Keratinocyte (primary cell): ENCODE measurements at regions not wholly inside any gene's neighbourhood (a gene's known extent, or its start where the extent isn't known, plus 50 kb on each side); places are given as distances from the start of the nearest gene placed in this dataset.

ENCODE experiments used
- DNase-seq: peaks from one replicate; pipeline ENCODE4 v3.0.0-alpha.2; 2011; ENCODE audit warnings: low read depth, missing footprints, low spot score
- FAIRE-seq: peaks from 2 replicates; lab custom pipeline; 2011; peaks lifted over from hg19 to GRCh38; lab: Jason Lieb, UNC
- H2AFZ ChIP-seq: 2 replicates; pipeline ENCODE4 v1.6.0; 2012; ENCODE audit warnings: low read length, control low read depth, inconsistent platforms; ENCODE audit not compliant: control insufficient read depth
- H3K27ac ChIP-seq: 2 replicates; pipeline ENCODE4 v1.5.1; 2011; ENCODE audit warnings: low read length; ENCODE audit not compliant: control insufficient read depth, insufficient read depth
- H3K27me3 ChIP-seq: 3 replicates; pipeline ENCODE4 v1.6.0; 2011; ENCODE audit warnings: low read length; ENCODE audit not compliant: control insufficient read depth, insufficient read depth; ENCODE audit errors: extremely low read depth
- H3K36me3 ChIP-seq, 2 experiments: 2 replicates in 1 of 2; 3 replicates in 1 of 2; pipeline ENCODE4 v1.5.1; 2011; ENCODE audit warnings: low read length in 2 of 2, mild to moderate bottlenecking in 1 of 2; ENCODE audit not compliant: control insufficient read depth in 2 of 2, insufficient read depth in 2 of 2; ENCODE audit errors: extremely low read depth in 1 of 2
- H3K4me1 ChIP-seq: 3 replicates; pipeline ENCODE4 v1.5.1; 2011; ENCODE audit warnings: low read length; ENCODE audit not compliant: control insufficient read depth, insufficient read depth; ENCODE audit errors: extremely low read depth
- H3K4me2 ChIP-seq: 3 replicates; pipeline ENCODE4 v1.6.0; 2011; ENCODE audit warnings: low read depth, low read length; ENCODE audit not compliant: control insufficient read depth, insufficient read depth; ENCODE audit errors: extremely low read depth
- H3K4me3 ChIP-seq, 3 experiments: fragments of 200-600 bp in 1 of 3; sonication (generic) in 1 of 3; 2 replicates in 2 of 3; 3 replicates in 1 of 3; pipeline ENCODE4 v1.5.1; 2011 to 2016; ENCODE audit warnings: low read length in 3 of 3, mild to moderate bottlenecking in 3 of 3, control low read depth in 2 of 3, inconsistent platforms in 1 of 3, low read depth in 1 of 3, mixed read lengths in 1 of 3, mixed run types in 1 of 3, moderate library complexity in 1 of 3; ENCODE audit not compliant: control insufficient read depth in 2 of 3, insufficient read depth in 2 of 3; ENCODE audit errors: extremely low read depth in 1 of 3
- H3K79me2 ChIP-seq: 2 replicates; pipeline ENCODE4 v1.6.0; 2012; ENCODE audit warnings: low read length; ENCODE audit not compliant: control insufficient read depth, insufficient read depth
- H3K9ac ChIP-seq: 3 replicates; pipeline ENCODE4 v1.6.0; 2011; ENCODE audit warnings: low read length; ENCODE audit not compliant: control insufficient read depth, insufficient read depth; ENCODE audit errors: extremely low read depth
- H3K9me1 ChIP-seq: 3 replicates; pipeline ENCODE4 v1.6.0; 2011; ENCODE audit warnings: low read length; ENCODE audit not compliant: control insufficient read depth, insufficient read depth; ENCODE audit errors: extremely low read depth
- H3K9me3 ChIP-seq: 2 replicates; pipeline ENCODE4 v1.5.1; 2012; ENCODE audit warnings: low read depth, low read length; ENCODE audit not compliant: control insufficient read depth
- H4K20me1 ChIP-seq: 3 replicates; pipeline ENCODE4 v1.6.0; 2011; ENCODE audit warnings: low read length; ENCODE audit not compliant: control insufficient read depth, insufficient read depth; ENCODE audit errors: extremely low read depth
- CTCF ChIP-seq, 3 experiments: IDR thresholded peaks in 1 of 3; conservative IDR thresholded peaks in 1 of 3; optimal IDR thresholded peaks in 1 of 3; 2 replicates in 2 of 3; 3 replicates in 1 of 3; pipeline versions ENCODE3 to v1.5.1; 2011; ENCODE audit warnings: low read length in 3 of 3, mild to moderate bottlenecking in 3 of 3, moderate library complexity in 2 of 3, control low read depth in 1 of 3, inconsistent platforms in 1 of 3; ENCODE audit not compliant: insufficient read depth in 2 of 3; ENCODE audit errors: extremely low read depth in 1 of 3
- EZH2 ChIP-seq: IDR thresholded peaks from one replicate; pipeline ENCODE4 v1.6.1; 2012; ENCODE audit warnings: inconsistent platforms, mild to moderate bottlenecking, low read length, moderate library complexity
- dilution Hi-C: fragments of 300-500 bp; cut with MboI; formaldehyde crosslinking; loops from one replicate; pipeline ENCODE4 v1.7.0; 2020; ENCODE audit warnings: low sequenced_read_pairs; ENCODE audit not compliant: extremely low pct_ligation_motif_present

GRCh38 chr6:144417681-144418080 is 132.5 kb downstream of the UTRN start:
- Histone ChIP-seq H3K27ac (no peak overlapping the region), H3K4me1 (peaks cover 15% of the 10 kb centered on the region), H3K4me3 (no peak overlapping the region), H4K20me1 (no peaks in the 10 kb centered on the region), H3K9me3 (no peaks in the 10 kb centered on the region), H3K27me3 (no peaks in the 10 kb centered on the region), H3K4me2 (no peak overlapping the region), H3K9me1 (no peaks in the 10 kb centered on the region), H3K36me3 (no peaks in the 10 kb centered on the region), H2AFZ (no peak overlapping the region), H3K9ac (no peak overlapping the region), H3K79me2 (peaks cover 28% of the 10 kb centered on the region)
- TF ChIP-seq CTCF (optimal IDR thresholded peaks at IDR 0.05 in 1 of 3, IDR thresholded peaks at IDR 0.05 in 1 of 3, conservative IDR thresholded peaks at IDR 0.05 in 1 of 3; ENCODE audit: extremely low read depth in 1 of 3, insufficient read depth in 2 of 3, low read length in 3 of 3) (no peak), EZH2 (no peak)
- dilution Hi-C loops, result no loop called here
- DNase-seq (no peak), FAIRE-seq (no peak)

GRCh38 chr6:144418959-144419545 is 133.9 kb downstream of the UTRN start:
- FAIRE-seq, result no peak
- H3K27me3 ChIP-seq, result no peaks in the 10 kb centered on the region
- H3K9ac ChIP-seq, result no peak overlapping the region
- peaks cover 2 to 4% of the 10 kb centered on the region in 2 experiments for H3K36me3 ChIP-seq
- DNase-seq, result no peak
- TF ChIP-seq CTCF (optimal IDR thresholded peaks at IDR 0.05 in 1 of 3, IDR thresholded peaks at IDR 0.05 in 1 of 3, conservative IDR thresholded peaks at IDR 0.05 in 1 of 3; ENCODE audit: extremely low read depth in 1 of 3, insufficient read depth in 2 of 3, low read length in 3 of 3) (no peak), EZH2 (no peak)
- H3K4me1 ChIP-seq, result peaks cover 15% of the 10 kb centered on the region
- no peak overlapping the region for H2AFZ ChIP-seq
- peaks cover 22% of the 10 kb centered on the region for H3K79me2 ChIP-seq
- H3K9me3 ChIP-seq, result no peaks in the 10 kb centered on the region
- dilution Hi-C loops, result no loop called here
- no peaks in the 10 kb centered on the region for H4K20me1 ChIP-seq
- H3K4me2 ChIP-seq, result no peak overlapping the region
- no peaks in the 10 kb centered on the region for H3K9me1 ChIP-seq
- no peak overlapping the region for H3K4me3 ChIP-seq
- H3K27ac ChIP-seq, result no peak overlapping the region
